ENCODE measurements at regions not wholly inside any gene's neighbourhood (a gene's known extent, or its start where the extent isn't known, plus 50 kb on each side); places are given as distances from the start of the nearest gene placed in this dataset.

GRCh38 chr2:60693551-60693950 lies 62.5 kb upstream of the PAPOLG start:
- Histone ChIP-seq H3K4me1 (ENCODE audit: control insufficient read depth, insufficient read depth, low read length) (no peaks in the 10 kb centered on the region), H3K36me3 (ENCODE audit: control insufficient read depth in 2 of 2, insufficient read depth in 1 of 2, low read length in 2 of 2) (no peaks in the 10 kb centered on the region), H3K9me3 (ENCODE audit: control insufficient read depth, insufficient read depth, low read depth, low read length) (no peaks in the 10 kb centered on the region), H3K27ac (ENCODE audit: extremely low read depth, low read depth, low read length) (no peak overlapping the region), H3K4me3 (ENCODE audit: low read depth, low read length) (no peak overlapping the region)
- ChIA-PET CTCF (interaction anchor here (1.1 to 3.2 kb wide), 3 partner anchors 14 to 51 kb away, joined by 5 to 16 read pairs (median 6); no protein-coding TSS in a partner anchor), POLR2A (interaction anchor here (1.5 kb wide), 1 partner anchor 63 kb away, joined by 3 read pairs; the partner anchor contains the start of gene PAPOLG)
- TF ChIP-seq GLIS2 (tag by site-specific recombination; IDR thresholded peaks at IDR 0.05) = no peak
- TF ChIP-seq ZNF701 (tag by site-specific recombination; IDR thresholded peaks at IDR 0.05) = no peak
- TF ChIP-seq ZNF639 (tag by site-specific recombination; IDR thresholded peaks at IDR 0.05) = no peak
- TF ChIP-seq ZNF610 (tag by site-specific recombination; IDR thresholded peaks at IDR 0.05; ENCODE audit: borderline replicate concordance) = no peak
- TF ChIP-seq ZNF302 (tag by site-specific recombination; IDR thresholded peaks at IDR 0.05; ENCODE audit: low read depth) = no peak
- no peak for TF ChIP-seq ZBTB1 (tag by site-specific recombination; IDR thresholded peaks at IDR 0.05)
- TF ChIP-seq ZNF792 (tag by site-specific recombination; IDR thresholded peaks at IDR 0.05) = no peak
- no peak for TF ChIP-seq ZNF776 (tag by site-specific recombination; IDR thresholded peaks at IDR 0.05; ENCODE audit: borderline replicate concordance)
- TF ChIP-seq SCRT1 (tag by site-specific recombination; IDR thresholded peaks at IDR 0.05; ENCODE audit: borderline replicate concordance) = no peak
- TF ChIP-seq ZNF600 (tag by site-specific recombination; IDR thresholded peaks at IDR 0.05) = no peak

- ChIA-PET CTCF (interaction anchor here (0.7 to 2.3 kb wide), 3 partner anchors 21 to 303 kb away, joined by 4 to 10 read pairs (median 5); no protein-coding TSS in a partner anchor), POLR2A (no interaction called here)
- Histone ChIP-seq H3K9me3 (ENCODE audit: control insufficient read depth, insufficient read depth, low read depth, low read length) (no peaks in the 10 kb centered on the region), H3K36me3 (ENCODE audit: control insufficient read depth in 2 of 2, insufficient read depth in 1 of 2, low read length in 2 of 2) (no peaks in the 10 kb centered on the region), H3K4me1 (ENCODE audit: control insufficient read depth, insufficient read depth, low read length) (no peaks in the 10 kb centered on the region), H3K27ac (ENCODE audit: extremely low read depth, low read depth, low read length) (no peak overlapping the region), H3K4me3 (ENCODE audit: low read depth, low read length) (no peak overlapping the region)
- TF ChIP-seq KLF17 (tag by site-specific recombination; IDR thresholded peaks at IDR 0.05) (no peak), ZNF843 (tag by site-specific recombination; IDR thresholded peaks at IDR 0.05) (no peak), ZNF623 (tag by site-specific recombination; IDR thresholded peaks at IDR 0.05) (no peak), ZNF580 (tag by site-specific recombination; IDR thresholded peaks at IDR 0.05) (no peak), BCL11A (tag by site-specific recombination; IDR thresholded peaks at IDR 0.05; ENCODE audit: low read depth) (no peak), ZNF513 (tag by site-specific recombination; IDR thresholded peaks at IDR 0.05) (no peak), ZNF211 (tag by site-specific recombination; IDR thresholded peaks at IDR 0.05; ENCODE audit: low read depth) (no peak), ZNF248 (tag by site-specific recombination; IDR thresholded peaks at IDR 0.05) (no peak), TRIM28 (IDR thresholded peaks at IDR 0.05; ENCODE audit: borderline replicate concordance, low read length) (no peak), ZNF202 (tag by site-specific recombination; IDR thresholded peaks at IDR 0.05; ENCODE audit: borderline replicate concordance) (no peak), ZNF837 (tag by site-specific recombination; IDR thresholded peaks at IDR 0.05) (no peak), ZBTB48 (tag by site-specific recombination; IDR thresholded peaks at IDR 0.05) (no peak)
These were observed 60.3 kb upstream of the PAPOLG start for GRCh38 chr2:60695793-60696192.

All from HEK293 (cell line).